Mesendoderm (in vitro differentiated cells): ENCODE measurements at regions not wholly inside any gene's neighbourhood (a gene's known extent, or its start where the extent isn't known, plus 50 kb on each side); places are given as distances from the start of the nearest gene placed in this dataset.
A peak's percentile ranks its signal among the peaks of the same experiment; 100 is the strongest.

ENCODE experiments used
- DNase-seq: peaks from one replicate; pipeline ENCODE4 v3.0.0; 2013
- H2AK5ac ChIP-seq: 2 replicates; pipeline ENCODE4 v1.6.1; 2013; ENCODE audit warnings: low read length, inconsistent platforms
- H2BK120ac ChIP-seq: 2 replicates; pipeline ENCODE4 v1.6.1; 2013; ENCODE audit warnings: low read depth, mild to moderate bottlenecking, low read length, moderate library complexity, mixed read lengths
- H2BK15ac ChIP-seq: replicated peaks from 2 replicates; pipeline ENCODE4 v1.6.1; 2013; ENCODE audit warnings: low read depth, mild to moderate bottlenecking, moderate library complexity
- H2BK5ac ChIP-seq: 2 replicates; pipeline ENCODE4 v1.6.1; 2013; ENCODE audit warnings: low read length, inconsistent platforms
- H3K18ac ChIP-seq: 2 replicates; pipeline ENCODE4 v1.6.1; 2013; ENCODE audit warnings: mild to moderate bottlenecking, low read length, mixed read lengths
- H3K23ac ChIP-seq: one replicate; pipeline ENCODE4 v1.6.1; 2013; ENCODE audit warnings: low read length
- H3K27ac ChIP-seq: 2 replicates; pipeline ENCODE4 v1.5.1; 2013; ENCODE audit warnings: low read depth, mild to moderate bottlenecking, inconsistent platforms, low read length, moderate library complexity
- H3K27me3 ChIP-seq: 2 replicates; pipeline ENCODE4 v1.6.1; 2013; ENCODE audit warnings: low read length, control low read depth, mild to moderate bottlenecking, inconsistent platforms; ENCODE audit not compliant: insufficient read depth, poor library complexity
- H3K36me3 ChIP-seq: 2 replicates; pipeline ENCODE4 v1.6.1; 2013; ENCODE audit warnings: low read length, inconsistent platforms; ENCODE audit not compliant: control insufficient read depth, insufficient read depth
- H3K4ac ChIP-seq: one replicate; pipeline ENCODE4 v1.6.1; 2013; ENCODE audit warnings: low read depth, mild to moderate bottlenecking, low read length, moderate library complexity
- H3K4me1 ChIP-seq: 2 replicates; pipeline ENCODE4 v1.6.1; 2013; ENCODE audit warnings: low read depth, low read length, inconsistent platforms; ENCODE audit not compliant: control insufficient read depth
- H3K4me2 ChIP-seq: 2 replicates; pipeline ENCODE4 v1.6.1; 2013; ENCODE audit warnings: low read length
- H3K4me3 ChIP-seq: 2 replicates; pipeline ENCODE4 v1.5.1; 2013; ENCODE audit warnings: mild to moderate bottlenecking, low read length
- H3K56ac ChIP-seq: one replicate; pipeline ENCODE4 v1.6.1; 2013; ENCODE audit warnings: low read length
- H3K79me1 ChIP-seq: 2 replicates; pipeline ENCODE4 v1.6.1; 2013; ENCODE audit warnings: low read length, inconsistent platforms
- H3K79me2 ChIP-seq: 2 replicates; pipeline ENCODE4 v1.6.1; 2013; ENCODE audit warnings: mild to moderate bottlenecking, low read length; ENCODE audit not compliant: control insufficient read depth, insufficient read depth
- H3K9ac ChIP-seq: 2 replicates; pipeline ENCODE4 v1.6.1; 2013; ENCODE audit warnings: low read length, inconsistent platforms
- H4K5ac ChIP-seq: one replicate; pipeline ENCODE4 v1.6.1; 2013; ENCODE audit warnings: low read length
- H4K8ac ChIP-seq: one replicate; pipeline ENCODE4 v1.6.1; 2013; ENCODE audit warnings: low read depth, mild to moderate bottlenecking, control low read depth, low read length, moderate library complexity
- WGBS: extraction: QIAGEN DNeasy Blood & Tissue Kit; methylation state at CpG from one replicate; pipeline ENCODE4 v1.1.7; 2013; ENCODE audit warnings: low lambda C conversion rate, missing lambda C conversion rate; ENCODE audit not compliant: insufficient coverage; ENCODE audit errors: extremely low coverage; 5-methylcytosine and 5-hydroxymethylcytosine counted together

- Histone ChIP-seq H3K4me2 (no peak overlapping the region), H3K18ac (peak overlapping the region; percentile 16), H3K56ac (peak overlapping the region; percentile 11), H3K36me3 (no peaks in the 10 kb centered on the region), H4K8ac (no peak overlapping the region), H3K9ac (no peak overlapping the region), H3K4ac (peak overlapping the region; percentile 17), H2BK15ac (no peak overlapping the region), H3K27me3 (no peaks in the 10 kb centered on the region), H3K79me2 (no peaks in the 10 kb centered on the region), H3K23ac (no peak overlapping the region), H3K4me3 (no peak overlapping the region), H2BK120ac (no peak overlapping the region), H4K5ac (no peak overlapping the region), H3K4me1 (peaks cover 19% of the 10 kb centered on the region), H2AK5ac (no peak overlapping the region), H3K79me1 (no peaks in the 10 kb centered on the region), H2BK5ac (no peak overlapping the region), H3K27ac (peak overlapping the region; percentile 7)
- WGBS: no CpG with 5 or more reads among the region's 8 CpGs
- peak; percentile 85 for DNase-seq
These were observed 393.7 kb upstream of the C2CD4B start for GRCh38 chr15:62558640-62559380.

GRCh38 chr15:62559381-62559733, 394.3 kb upstream of the C2CD4B start:
- H3K4me2 ChIP-seq: no peak overlapping the region
- H3K4ac ChIP-seq: peak overlapping the region; percentile 81
- peak overlapping the region; percentile 11 for H3K56ac ChIP-seq
- peak overlapping the region; percentile 34 for H3K18ac ChIP-seq
- WGBS: no CpG with 5 or more reads among the region's 1 CpG
- no peak overlapping the region for H3K4me3 ChIP-seq
- no peak overlapping the region for H2BK120ac ChIP-seq
- H3K36me3 ChIP-seq: no peaks in the 10 kb centered on the region
- H3K27me3 ChIP-seq: no peaks in the 10 kb centered on the region
- no peak for DNase-seq
- peak overlapping the region; percentile 7 for H3K27ac ChIP-seq
- H3K23ac ChIP-seq: no peak overlapping the region
- no peak overlapping the region for H4K5ac ChIP-seq
- peak overlapping the region; percentile 0 for H2AK5ac ChIP-seq
- H2BK5ac ChIP-seq: no peak overlapping the region
- no peak overlapping the region for H3K9ac ChIP-seq
- no peaks in the 10 kb centered on the region for H3K79me1 ChIP-seq
- peaks cover 22% of the 10 kb centered on the region for H3K4me1 ChIP-seq
- H4K8ac ChIP-seq: no peak overlapping the region
- no peak overlapping the region for H2BK15ac ChIP-seq
- no peaks in the 10 kb centered on the region for H3K79me2 ChIP-seq

- DNase-seq: peak; percentile 82
- Histone ChIP-seq H3K4me1 (peaks cover 28% of the 10 kb centered on the region), H2BK5ac (peak overlapping the region; percentile 40), H3K9ac (peak overlapping the region; percentile 12), H2BK15ac (no peak overlapping the region), H3K4me2 (no peak overlapping the region), H3K56ac (peak overlapping the region; percentile 53), H3K27ac (peak overlapping the region; percentile 63), H3K79me2 (no peaks in the 10 kb centered on the region), H4K8ac (no peak overlapping the region), H3K36me3 (no peaks in the 10 kb centered on the region), H3K79me1 (no peaks in the 10 kb centered on the region), H2AK5ac (no peak overlapping the region), H3K23ac (no peak overlapping the region), H4K5ac (no peak overlapping the region), H2BK120ac (peak overlapping the region; percentile 62), H3K4ac (no peak overlapping the region), H3K27me3 (no peaks in the 10 kb centered on the region), H3K18ac (peak overlapping the region; percentile 60), H3K4me3 (no peak overlapping the region)
- no CpG with 5 or more reads among the region's 11 CpGs for WGBS
These were observed 396.0 kb upstream of the C2CD4B start for GRCh38 chr15:62561059-62561519.

- peak overlapping the region; percentile 62 for H2BK120ac ChIP-seq
- no CpG with 5 or more reads among the region's 8 CpGs for WGBS
- peak overlapping the region; percentile 12 for H3K9ac ChIP-seq
These were observed 396.5 kb upstream of the C2CD4B start for GRCh38 chr15:62561571-62561970.

GRCh38 chr15:62564886-62565633, 400.0 kb upstream of the C2CD4B start:
- peak; percentile 82 for DNase-seq
- peak overlapping the region; percentile 9 for H3K56ac ChIP-seq
- peaks cover 21% of the 10 kb centered on the region for H3K4me1 ChIP-seq
- no peak overlapping the region for H3K4me2 ChIP-seq
- peak overlapping the region; percentile 5 for H3K18ac ChIP-seq
- no peak overlapping the region for H3K4ac ChIP-seq
- H3K9ac ChIP-seq: peak overlapping the region; percentile 25
- no peaks in the 10 kb centered on the region for H3K79me2 ChIP-seq
- no peak overlapping the region for H3K27ac ChIP-seq
- H3K79me1 ChIP-seq: peaks cover 1% of the 10 kb centered on the region
- H2BK15ac ChIP-seq: no peak overlapping the region
- no peak overlapping the region for H4K8ac ChIP-seq
- no peak overlapping the region for H3K4me3 ChIP-seq
- no peaks in the 10 kb centered on the region for H3K36me3 ChIP-seq
- no peak overlapping the region for H2BK120ac ChIP-seq
- no peaks in the 10 kb centered on the region for H3K27me3 ChIP-seq
- H3K23ac ChIP-seq: no peak overlapping the region
- no CpG with 5 or more reads among the region's 4 CpGs for WGBS
- H2AK5ac ChIP-seq: peak overlapping the region; percentile 41
- peak overlapping the region; percentile 12 for H2BK5ac ChIP-seq
- H4K5ac ChIP-seq: peak overlapping the region; percentile 89

More at GRCh38 chr15:62561571-62561970, 396.5 kb upstream of the C2CD4B start:
- H3K56ac ChIP-seq: peak overlapping the region; percentile 53
- H4K5ac ChIP-seq: no peak overlapping the region
- no peak overlapping the region for H3K4ac ChIP-seq
- no peaks in the 10 kb centered on the region for H3K79me2 ChIP-seq
- H3K23ac ChIP-seq: no peak overlapping the region
- H3K4me2 ChIP-seq: no peak overlapping the region
- H3K27me3 ChIP-seq: no peaks in the 10 kb centered on the region
- no peak overlapping the region for H4K8ac ChIP-seq
- peak overlapping the region; percentile 60 for H3K18ac ChIP-seq
- no peak for DNase-seq
- peak overlapping the region; percentile 63 for H3K27ac ChIP-seq
- H2BK15ac ChIP-seq: no peak overlapping the region
- H3K36me3 ChIP-seq: no peaks in the 10 kb centered on the region
- H2AK5ac ChIP-seq: peak overlapping the region; percentile 11
- peak overlapping the region; percentile 40 for H2BK5ac ChIP-seq
- no peaks in the 10 kb centered on the region for H3K79me1 ChIP-seq
- H3K4me3 ChIP-seq: no peak overlapping the region
- H3K4me1 ChIP-seq: peaks cover 30% of the 10 kb centered on the region
